ENCODE measurements at regions not wholly inside any gene's neighbourhood (a gene's known extent, or its start where the extent isn't known, plus 50 kb on each side); places are given as distances from the start of the nearest gene placed in this dataset.

DNA sequence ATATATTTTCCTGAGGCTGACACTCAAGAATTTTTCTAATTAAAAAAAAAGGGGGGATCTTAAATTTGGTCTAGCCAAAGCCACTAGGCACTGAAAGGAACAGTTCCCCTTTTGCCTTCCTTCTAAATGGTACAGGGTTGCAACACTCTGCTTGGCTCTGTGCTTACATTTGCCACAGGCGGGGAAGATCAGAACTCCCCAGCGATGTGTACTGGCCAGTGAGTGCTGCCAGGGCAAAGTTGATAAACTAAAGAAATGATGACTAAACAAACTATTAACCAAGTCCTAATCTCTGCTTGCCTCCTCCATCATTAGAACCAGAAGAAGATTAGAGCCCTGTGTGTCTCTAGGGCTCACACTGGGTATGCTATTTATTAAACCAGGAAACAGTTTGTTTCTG lies 75.3 kb upstream of the SCEL start:
- TF ChIP-seq, protein P1, sequence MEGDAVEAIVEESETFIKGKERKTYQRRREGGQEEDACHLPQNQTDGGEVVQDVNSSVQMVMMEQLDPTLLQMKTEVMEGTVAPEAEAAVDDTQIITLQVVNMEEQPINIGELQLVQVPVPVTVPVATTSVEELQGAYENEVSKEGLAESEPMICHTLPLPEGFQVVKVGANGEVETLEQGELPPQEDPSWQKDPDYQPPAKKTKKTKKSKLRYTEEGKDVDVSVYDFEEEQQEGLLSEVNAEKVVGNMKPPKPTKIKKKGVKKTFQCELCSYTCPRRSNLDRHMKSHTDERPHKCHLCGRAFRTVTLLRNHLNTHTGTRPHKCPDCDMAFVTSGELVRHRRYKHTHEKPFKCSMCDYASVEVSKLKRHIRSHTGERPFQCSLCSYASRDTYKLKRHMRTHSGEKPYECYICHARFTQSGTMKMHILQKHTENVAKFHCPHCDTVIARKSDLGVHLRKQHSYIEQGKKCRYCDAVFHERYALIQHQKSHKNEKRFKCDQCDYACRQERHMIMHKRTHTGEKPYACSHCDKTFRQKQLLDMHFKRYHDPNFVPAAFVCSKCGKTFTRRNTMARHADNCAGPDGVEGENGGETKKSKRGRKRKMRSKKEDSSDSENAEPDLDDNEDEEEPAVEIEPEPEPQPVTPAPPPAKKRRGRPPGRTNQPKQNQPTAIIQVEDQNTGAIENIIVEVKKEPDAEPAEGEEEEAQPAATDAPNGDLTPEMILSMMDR (IDR thresholded peaks at IDR 0.05): no peak
- DNase-seq: no peak
- no peak overlapping the region for H3K27ac ChIP-seq

DNA sequence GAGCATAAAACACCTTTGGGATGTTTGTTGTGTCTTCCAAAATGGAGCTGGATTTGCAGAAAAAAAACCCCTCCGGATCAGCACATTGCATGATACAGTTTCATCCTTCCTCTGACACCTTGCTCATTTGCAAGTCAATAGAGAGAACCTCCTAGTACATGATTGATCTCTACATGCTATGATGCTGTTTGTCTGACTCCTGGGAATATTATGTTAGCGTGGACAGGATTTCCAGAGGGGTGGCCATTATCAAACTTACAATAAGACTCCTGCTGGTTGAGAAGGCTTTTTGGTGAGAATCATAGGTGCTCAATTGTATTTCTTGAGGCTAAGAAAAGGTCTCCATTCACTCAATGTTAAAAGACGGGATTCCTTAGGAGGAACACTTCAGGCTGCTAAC lies 75.9 kb upstream of the SCEL start:
- no peak for ATAC-seq
- DNase-seq: no peak
- Histone ChIP-seq H3K27me3 (peaks cover 0 to 4% (median 0%) of the 10 kb centered on the region in 7 donors), H3K27ac (no peak overlapping the region), H3K36me3 (no peaks in the 10 kb centered on the region), H3K4me3 (no peak overlapping the region), H3K9me3 (no peaks in the 10 kb centered on the region), H3K4me1 (peaks cover 0 to 27% (median 0%) of the 10 kb centered on the region in 9 donors)
- WGBS, 2 donors: 65 to 76% methylated on average over 3 of the region's 3 CpGs
- TF ChIP-seq, protein P1 (IDR thresholded peaks at IDR 0.05): no peak
- intact Hi-C loops (cut with DNase I): loop anchor here in 1 of 10 donors (2.0 kb wide), 1 partner anchor 23 kb away; no protein-coding TSS in a partner anchor

More for the DNA sequence above, 75.3 kb upstream of the SCEL start:
- peaks cover 0 to 4% (median 0%) of the 10 kb centered on the region in 7 donors for H3K27me3 ChIP-seq
- ATAC-seq: peak in 6 of 8 donors; percentile 38 to 92 (median 79)
- H3K4me3 ChIP-seq: no peak overlapping the region
- no peaks in the 10 kb centered on the region for H3K9me3 ChIP-seq
- H3K4me1 ChIP-seq: peaks cover 0 to 27% (median 0%) of the 10 kb centered on the region in 9 donors
- intact Hi-C loops (cut with DNase I): no loop called here
- no peaks in the 10 kb centered on the region for H3K36me3 ChIP-seq
- WGBS, 2 donors: 60 to 65% methylated on average over 2 of the region's 2 CpGs

DNA sequence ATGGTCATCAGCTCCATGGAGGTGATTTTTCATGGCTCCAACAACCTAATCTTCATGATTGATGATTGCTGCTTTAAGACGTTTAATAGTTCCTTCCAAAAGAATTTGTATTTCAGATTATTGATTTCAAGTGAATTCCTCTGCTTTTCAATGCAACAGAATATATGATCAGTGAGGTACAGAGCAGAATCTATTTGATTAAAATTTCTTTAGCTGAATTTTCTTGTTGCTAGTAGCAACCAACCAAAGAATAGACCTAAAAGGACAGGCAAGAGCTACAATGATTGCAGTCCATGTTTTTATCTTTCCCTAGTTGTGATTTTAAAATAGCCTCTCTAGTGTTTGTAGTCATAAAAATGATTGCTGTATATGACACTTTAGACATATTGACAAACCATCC lies 76.8 kb upstream of the SCEL start:
- Histone ChIP-seq H3K4me1 (peaks cover 0 to 27% (median 0%) of the 10 kb centered on the region in 9 donors), H3K9me3 (no peaks in the 10 kb centered on the region), H3K36me3 (no peaks in the 10 kb centered on the region), H3K27me3 (peaks cover 0 to 4% (median 0%) of the 10 kb centered on the region in 7 donors), H3K27ac (no peak overlapping the region), H3K4me3 (no peak overlapping the region)
- TF ChIP-seq, protein P1 (IDR thresholded peaks at IDR 0.05): no peak
- WGBS, 2 donors: 51 to 60% methylated on average over 1 of the region's 1 CpG
- ATAC-seq (no peak), DNase-seq (no peak)
- intact Hi-C loops (cut with DNase I): loop anchor here in 1 of 10 donors (2.0 kb wide), 1 partner anchor 22 kb away; no protein-coding TSS in a partner anchor

GRCh38 chr13:77457966-77458365 lies 77.5 kb upstream of the SCEL start:
- no peaks in the 10 kb centered on the region for H3K36me3 ChIP-seq
- peaks cover 0 to 4% (median 0%) of the 10 kb centered on the region in 7 donors for H3K27me3 ChIP-seq
- ATAC-seq (no peak), DNase-seq (no peak)
- 66% methylated on average over 3 of the region's 3 CpGs for WGBS, 2 donors
- TF ChIP-seq, protein P1 (IDR thresholded peaks at IDR 0.05): no peak
- intact Hi-C loops (cut with DNase I): loop anchor here in 1 of 10 donors (2.0 kb wide), 1 partner anchor 21 kb away; no protein-coding TSS in a partner anchor
- peaks cover 0 to 27% (median 0%) of the 10 kb centered on the region in 9 donors for H3K4me1 ChIP-seq
- no peak overlapping the region for H3K4me3 ChIP-seq
- no peaks in the 10 kb centered on the region for H3K9me3 ChIP-seq
- H3K27ac ChIP-seq: no peak overlapping the region

Data from heart right ventricle (tissue), 16 donors.